OCI-LY3 (cell line): ENCODE measurements at regions not wholly inside any gene's neighbourhood (a gene's known extent, or its start where the extent isn't known, plus 50 kb on each side); places are given as distances from the start of the nearest gene placed in this dataset.

Experiments
- H2AFZ ChIP-seq: fragments of 200-600, 300-600 bp; shearing (Covaris generic); 2 replicates; pipeline ENCODE4 v1.6.0; 2014; ENCODE audit warnings: antibody characterized with exemption, low read depth, low read length
- H3K27ac ChIP-seq: fragments of 200-600, 300-600 bp; sonication (generic); 2 replicates; pipeline ENCODE4 v1.5.1; 2014; ENCODE audit warnings: mild to moderate bottlenecking, low read length, moderate library complexity, mixed read lengths
- H3K27me3 ChIP-seq: fragments of 200-600, 300-600 bp; sonication (generic); 2 replicates; pipeline ENCODE4 v1.6.1; 2014; ENCODE audit warnings: low read depth, low read length, mixed read lengths
- H3K36me3 ChIP-seq: fragments of 200-600, 300-600 bp; sonication (generic); replicated peaks from 2 replicates; pipeline ENCODE3; 2014; ENCODE audit warnings: low read depth, low read length, mixed read lengths
- H3K4me1 ChIP-seq: fragments of 300-600, 200-600 bp; sonication (generic); 2 replicates; pipeline ENCODE4 v1.6.1; 2014; ENCODE audit warnings: low read length, mixed read lengths
- H3K4me2 ChIP-seq: fragments of 200-600, 300-600 bp; sonication (generic); 2 replicates; pipeline ENCODE4 v1.6.1; 2014; ENCODE audit warnings: low read length, mixed read lengths
- H3K4me3 ChIP-seq: fragments of 300-600, 200-600 bp; sonication (generic); 2 replicates; pipeline ENCODE4 v1.5.1; 2014; ENCODE audit warnings: antibody characterized with exemption, mild to moderate bottlenecking, low read length, moderate library complexity
- H3K79me2 ChIP-seq: fragments of 300-600, 200-600 bp; shearing (Covaris generic); 2 replicates; pipeline ENCODE4 v1.6.1; 2014; ENCODE audit warnings: mild to moderate bottlenecking, low read length, mixed read lengths
- H3K9ac ChIP-seq: fragments of 300-600, 200-600 bp; shearing (Covaris generic); 2 replicates; pipeline ENCODE4 v1.6.0; 2014; ENCODE audit warnings: mild to moderate bottlenecking, low read length, moderate library complexity
- H3K9me3 ChIP-seq: fragments of 200-600, 300-600 bp; shearing (Covaris generic); 2 replicates; pipeline ENCODE4 v1.6.1; 2014; ENCODE audit warnings: low read length, mixed read lengths; ENCODE audit not compliant: insufficient read depth
- H4K20me1 ChIP-seq: fragments of 200-600, 300-600 bp; sonication (generic); 2 replicates; pipeline ENCODE4 v1.6.1; 2016; ENCODE audit warnings: low read length, mixed read lengths; ENCODE audit not compliant: insufficient read depth
- CTCF ChIP-seq: fragments of 200-600, 300-600 bp; sonication (generic); IDR thresholded peaks from 2 replicates; pipeline ENCODE4 v1.5.1; 2014; ENCODE audit warnings: antibody characterized with exemption, low read length, low read depth
- EZH2phosphoT487 ChIP-seq: fragments of 200-600 bp; shearing (Covaris generic); IDR thresholded peaks from 2 replicates; pipeline ENCODE4 v1.6.1; 2018; ENCODE audit warnings: antibody characterized with exemption, mixed run types, low read depth

GRCh38 chr4:20487446-20487845 lies 212.8 kb upstream of the PACRGL start:
- Histone ChIP-seq H2AFZ (no peak overlapping the region), H3K36me3 (no peaks in the 10 kb centered on the region), H3K79me2 (no peaks in the 10 kb centered on the region), H3K27ac (no peak overlapping the region), H3K4me2 (no peak overlapping the region), H3K9ac (no peak overlapping the region), H3K27me3 (no peaks in the 10 kb centered on the region), H3K4me3 (no peak overlapping the region), H3K4me1 (no peaks in the 10 kb centered on the region), H4K20me1 (no peaks in the 10 kb centered on the region), H3K9me3 (no peaks in the 10 kb centered on the region)
- TF ChIP-seq EZH2phosphoT487 = no peak
- no peak for TF ChIP-seq CTCF

GRCh38 chr4:20487852-20488251 lies 212.4 kb upstream of the PACRGL start:
- no peaks in the 10 kb centered on the region for H3K4me1 ChIP-seq
- H4K20me1 ChIP-seq = no peaks in the 10 kb centered on the region
- no peak overlapping the region for H2AFZ ChIP-seq
- H3K27me3 ChIP-seq = no peaks in the 10 kb centered on the region
- no peaks in the 10 kb centered on the region for H3K36me3 ChIP-seq
- H3K27ac ChIP-seq = no peak overlapping the region
- no peaks in the 10 kb centered on the region for H3K9me3 ChIP-seq
- no peak overlapping the region for H3K4me3 ChIP-seq
- no peak overlapping the region for H3K9ac ChIP-seq
- no peak for TF ChIP-seq EZH2phosphoT487
- TF ChIP-seq CTCF = no peak
- no peaks in the 10 kb centered on the region for H3K79me2 ChIP-seq
- H3K4me2 ChIP-seq = no peak overlapping the region

GRCh38 chr4:20490734-20491133 lies 209.5 kb upstream of the PACRGL start:
- Histone ChIP-seq H3K79me2 (no peaks in the 10 kb centered on the region), H3K4me2 (no peak overlapping the region), H2AFZ (no peak overlapping the region), H4K20me1 (no peaks in the 10 kb centered on the region), H3K4me3 (no peak overlapping the region), H3K27ac (no peak overlapping the region), H3K9ac (no peak overlapping the region), H3K36me3 (no peaks in the 10 kb centered on the region), H3K9me3 (no peaks in the 10 kb centered on the region), H3K27me3 (no peaks in the 10 kb centered on the region), H3K4me1 (no peaks in the 10 kb centered on the region)
- TF ChIP-seq CTCF (no peak), EZH2phosphoT487 (no peak)

GRCh38 chr4:20493761-20494353 lies 206.4 kb upstream of the PACRGL start:
- Histone ChIP-seq H3K9me3 (no peaks in the 10 kb centered on the region), H3K9ac (no peak overlapping the region), H3K79me2 (no peaks in the 10 kb centered on the region), H3K27me3 (no peaks in the 10 kb centered on the region), H3K4me2 (no peak overlapping the region), H3K4me3 (no peak overlapping the region), H3K36me3 (no peaks in the 10 kb centered on the region), H3K27ac (no peak overlapping the region), H2AFZ (no peak overlapping the region), H3K4me1 (no peaks in the 10 kb centered on the region), H4K20me1 (no peaks in the 10 kb centered on the region)
- TF ChIP-seq EZH2phosphoT487 = no peak
- TF ChIP-seq CTCF = no peak
